GM19463 (cell line): ENCODE measurements at regions not wholly inside any gene's neighbourhood (a gene's known extent, or its start where the extent isn't known, plus 50 kb on each side); places are given as distances from the start of the nearest gene placed in this dataset.
"Not testable (repeated sequence)": the region's sequence is repeated elsewhere in the genome, so short reads cannot be mapped to it uniquely, and the experiment has no call there.

ENCODE experiments used
- ATAC-seq: cut with Tn5 transposase; IDR thresholded peaks from one replicate; pipeline ENCODE4 v1.9.1; 2021; ENCODE audit warnings: mild to moderate bottlenecking, moderate library complexity; ENCODE audit not compliant: unreplicated experiment

DNA sequence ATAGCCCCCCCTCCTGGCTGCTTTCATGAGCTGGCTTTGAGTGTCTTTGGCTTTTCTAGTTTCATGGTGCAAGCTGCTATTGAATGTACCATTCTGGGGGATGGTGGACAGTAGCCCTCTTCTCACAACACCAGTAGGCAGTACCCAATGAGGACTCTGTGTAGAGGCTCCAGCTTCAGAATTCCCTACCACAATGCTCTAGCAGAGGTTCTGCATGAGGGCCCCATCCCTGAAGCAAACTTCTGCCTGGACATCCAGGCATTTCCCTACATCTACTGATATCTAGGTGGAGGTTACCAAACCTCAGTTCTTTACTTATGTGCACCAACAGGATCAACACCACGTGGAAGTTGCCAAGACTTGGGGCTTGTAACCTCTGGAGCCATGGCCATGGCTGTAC is 1742.9 kb downstream of the SI start:
- ATAC-seq, result no peak

DNA sequence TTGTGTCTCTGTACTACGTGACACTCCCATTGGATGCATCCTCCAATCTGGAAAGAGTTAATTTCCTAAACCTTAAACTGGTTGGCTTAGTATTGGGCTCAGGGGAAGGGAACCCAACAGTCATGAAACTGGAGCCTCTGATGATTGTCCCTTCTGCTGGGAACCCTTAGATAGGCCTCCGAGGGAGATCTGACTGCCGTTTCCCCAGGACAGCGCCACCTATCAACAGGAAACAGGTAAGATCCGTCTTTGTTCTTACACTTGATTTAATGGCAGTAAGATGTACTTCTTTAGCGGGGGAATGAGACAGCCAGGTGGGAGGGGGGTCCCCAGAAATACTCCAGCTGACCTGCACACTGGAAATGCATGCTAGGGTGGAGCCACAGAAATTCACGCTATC is 1749.6 kb downstream of the SI start:
- ATAC-seq, result no peak

DNA sequence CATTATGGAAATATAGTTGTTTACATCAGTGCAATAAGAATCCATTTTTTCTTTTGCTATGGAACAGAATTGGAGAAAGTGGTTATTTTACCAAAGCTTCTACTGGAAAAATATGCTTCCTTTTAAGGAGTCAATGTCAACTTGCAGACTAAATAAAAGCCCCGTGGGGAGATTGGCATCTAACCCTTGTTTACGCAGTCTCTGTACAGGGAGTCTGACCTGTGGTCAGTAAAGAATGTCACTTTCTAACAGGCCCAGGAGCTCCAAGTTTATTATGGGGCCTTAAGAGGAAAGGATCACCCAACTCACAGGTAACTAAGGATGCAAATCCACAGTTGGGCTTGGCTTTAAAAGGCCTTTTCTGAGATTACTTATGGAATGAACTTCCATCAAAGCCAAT is 1751.2 kb downstream of the SI start:
- no peak for ATAC-seq

DNA sequence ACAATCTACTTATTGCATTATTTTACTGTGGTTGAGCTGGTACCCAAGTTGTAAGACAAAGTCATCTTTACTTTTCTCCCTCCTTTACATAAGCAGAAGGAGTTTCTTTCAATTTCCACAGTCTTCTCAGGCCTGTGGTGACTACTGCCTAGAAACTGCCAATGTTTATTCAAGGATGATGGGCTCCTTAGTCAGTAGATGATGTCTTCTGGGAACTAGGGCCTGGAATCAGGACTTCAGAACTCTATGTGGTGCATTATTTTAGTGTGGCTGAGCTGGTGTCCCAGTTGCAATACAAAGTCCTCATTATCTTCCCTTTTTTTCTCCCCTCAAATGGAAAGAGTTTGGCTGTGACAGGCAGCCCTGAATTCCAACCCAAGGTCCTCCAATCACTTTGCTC is 1762.5 kb downstream of the SI start:
- ATAC-seq, result no peak

DNA sequence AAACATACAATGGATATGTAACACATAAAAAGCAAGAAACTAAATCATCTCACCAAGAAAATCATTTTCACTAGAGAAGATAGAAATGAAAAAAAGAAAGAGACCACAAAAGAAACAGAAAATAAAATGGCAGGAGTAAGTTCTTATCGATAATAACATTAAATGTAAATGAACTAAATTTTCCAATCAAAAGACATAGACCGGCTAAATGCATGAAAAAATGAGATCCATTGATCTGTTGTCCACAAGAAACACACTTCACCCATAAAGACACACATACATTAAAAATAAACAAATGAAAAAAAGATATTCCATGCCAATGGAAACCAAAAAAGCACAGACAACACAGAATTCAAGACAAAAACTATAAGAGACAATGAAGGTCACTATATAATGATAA is 1771.9 kb downstream of the SI start:
- no peak for ATAC-seq

DNA sequence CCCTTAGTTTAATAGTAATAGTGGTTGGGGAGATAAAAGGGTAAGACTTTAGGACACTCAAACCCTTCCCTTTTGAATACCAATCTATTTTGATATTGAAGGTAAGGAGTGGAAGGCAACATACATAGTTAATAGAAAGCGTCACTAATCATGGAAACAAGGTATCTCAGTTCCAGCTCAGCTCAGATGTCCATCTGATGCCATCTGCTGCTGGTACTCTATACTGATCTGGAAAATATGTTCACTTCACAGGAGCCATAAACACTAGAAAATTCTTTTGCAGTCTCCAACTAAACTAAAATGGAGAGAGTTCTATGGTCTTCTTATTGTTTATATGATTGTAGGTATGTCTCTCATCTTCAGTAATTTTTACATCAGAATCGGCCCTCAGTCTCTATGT is 1777.1 kb downstream of the OTOL1 start:
- ATAC-seq, result no peak

DNA sequence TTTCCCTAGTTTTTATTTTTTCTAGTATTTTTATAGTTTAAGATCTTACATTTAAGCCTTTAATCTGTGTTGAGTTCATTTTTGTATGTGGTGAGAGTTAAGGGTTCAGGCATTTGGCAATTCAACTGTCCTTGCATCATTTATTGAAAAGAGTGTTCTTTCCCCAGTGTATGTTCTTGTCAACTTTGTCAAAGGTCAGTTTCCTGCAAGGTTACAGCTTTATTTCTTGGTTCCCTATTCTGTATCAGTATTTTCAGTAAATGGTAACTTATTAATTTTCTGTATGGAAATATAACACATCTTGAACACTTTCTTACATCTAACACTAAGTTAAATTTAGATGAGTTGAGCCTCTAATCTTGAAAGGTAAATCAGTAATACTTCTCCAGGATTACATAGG is 1770.1 kb downstream of the OTOL1 start:
- ATAC-seq, result no peak

DNA sequence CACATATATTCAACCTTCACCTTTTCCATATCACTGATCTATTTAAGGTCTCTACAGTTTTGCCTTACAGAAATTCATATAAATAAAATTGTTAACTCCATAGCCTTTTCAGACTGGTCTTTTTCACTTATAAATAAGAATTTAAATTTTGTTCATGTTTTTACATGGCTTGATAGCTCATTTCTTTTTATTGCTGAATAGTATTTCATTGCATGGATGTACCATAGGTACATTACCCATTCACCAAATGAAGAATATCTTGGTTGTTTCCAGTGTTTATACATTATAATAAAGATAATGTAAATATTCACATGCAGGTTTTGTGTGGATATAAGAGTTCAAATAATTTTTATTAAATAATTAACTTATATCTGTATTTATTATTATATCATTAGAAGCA is 1765.0 kb downstream of the OTOL1 start:
- ATAC-seq, result no peak

DNA sequence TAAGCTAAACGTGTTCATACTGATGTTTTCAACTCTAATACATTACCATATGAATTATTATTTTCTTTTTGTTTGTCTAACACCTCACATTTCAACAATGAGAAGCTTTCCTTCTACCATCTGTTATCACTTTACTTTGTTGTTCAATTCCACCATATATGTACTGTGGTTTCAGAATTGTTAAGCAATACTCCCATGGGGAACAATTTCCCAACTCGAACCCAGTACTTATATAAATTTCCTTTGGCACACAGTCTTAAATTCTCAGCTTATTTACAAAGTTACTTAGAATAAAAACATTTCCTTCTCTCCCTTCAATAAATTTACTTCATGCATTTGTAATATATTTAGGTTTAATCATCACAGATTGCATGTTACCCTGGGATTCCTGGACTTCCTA is 1764.4 kb downstream of the OTOL1 start:
- no peak for ATAC-seq

DNA sequence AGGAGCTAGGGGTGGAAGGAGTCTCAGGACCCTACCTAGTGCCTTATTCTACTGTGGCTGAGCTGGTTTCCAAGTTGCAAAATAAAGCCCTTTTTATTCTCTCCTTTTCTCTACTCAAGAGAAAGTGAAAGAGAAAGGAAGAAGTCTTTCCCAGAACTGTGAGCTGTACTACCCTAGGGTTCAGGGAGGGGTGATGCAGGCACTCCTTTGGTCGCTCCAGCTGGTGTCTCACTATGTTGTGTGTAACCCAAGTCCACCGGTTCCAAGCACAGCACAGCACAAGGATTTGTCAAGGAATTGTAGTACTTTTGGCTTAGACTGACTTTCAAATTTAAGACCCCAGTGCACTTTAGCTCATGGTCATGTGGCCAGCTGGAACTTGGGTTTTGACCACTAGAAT is 1721.7 kb downstream of the OTOL1 start:
- no peak for ATAC-seq

DNA sequence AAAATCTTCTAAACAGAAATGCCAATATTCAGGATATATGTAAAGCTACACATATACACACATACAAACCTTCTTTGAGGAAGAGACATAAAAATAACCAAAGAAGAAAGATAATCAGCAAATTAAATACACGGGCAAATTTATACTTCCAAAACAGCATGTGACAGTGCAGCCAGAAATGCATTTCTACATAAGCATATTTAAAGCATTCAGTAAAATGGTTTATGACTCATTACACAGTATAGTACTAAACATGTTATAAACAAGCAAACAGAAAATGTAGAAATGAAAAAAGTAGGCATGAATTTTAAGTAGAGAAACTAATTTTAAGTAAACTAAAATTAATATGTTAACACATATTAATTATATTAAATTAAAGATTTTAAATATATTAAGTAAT is 1717.2 kb downstream of the OTOL1 start:
- no peak for ATAC-seq

DNA sequence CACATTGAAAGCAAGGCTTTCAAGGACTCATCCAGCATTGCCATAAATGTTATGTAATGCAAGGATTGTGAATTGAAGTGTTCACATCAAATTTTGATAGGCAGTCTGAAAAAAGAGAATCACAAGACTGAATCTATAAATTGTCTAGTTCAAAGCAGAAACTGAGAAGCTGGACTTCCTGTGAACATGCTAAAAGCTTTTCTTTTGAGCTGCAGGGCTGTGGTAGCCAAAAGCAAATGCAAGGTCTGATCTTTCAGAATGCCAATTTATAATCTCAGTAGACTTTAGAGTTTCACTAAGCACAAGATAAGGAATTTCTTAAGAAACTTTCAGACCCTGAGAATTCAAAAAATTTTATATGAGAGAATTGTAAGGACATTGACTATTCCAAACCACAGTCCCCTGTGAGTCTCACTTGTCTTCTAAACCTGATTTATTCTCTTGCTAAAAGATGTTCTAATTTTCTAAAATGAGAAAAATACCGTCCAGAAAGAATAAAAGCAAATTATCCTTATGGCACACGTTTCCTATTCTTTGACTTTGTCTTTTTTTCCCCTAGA is 1700.3 kb downstream of the OTOL1 start:
- ATAC-seq, result no peak

DNA sequence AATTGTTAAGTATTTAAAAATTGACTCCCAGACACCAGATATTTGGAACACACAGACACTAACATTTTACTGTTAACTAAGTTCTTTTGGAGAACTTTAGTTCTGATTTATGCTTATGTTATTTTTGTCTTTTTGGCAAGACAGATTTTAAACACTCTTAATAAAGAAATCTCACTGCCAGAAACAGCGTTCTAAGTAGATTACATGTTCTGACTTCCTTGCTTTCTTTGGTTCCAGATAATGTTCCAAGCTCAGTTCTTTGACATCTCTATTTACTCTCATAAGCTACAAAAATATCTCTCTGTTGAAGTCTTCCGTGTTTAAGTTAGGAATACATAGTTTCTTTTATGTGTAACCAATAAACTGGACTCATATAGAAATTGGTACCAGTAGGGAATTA is 1699.6 kb downstream of the OTOL1 start:
- ATAC-seq, result no peak

DNA sequence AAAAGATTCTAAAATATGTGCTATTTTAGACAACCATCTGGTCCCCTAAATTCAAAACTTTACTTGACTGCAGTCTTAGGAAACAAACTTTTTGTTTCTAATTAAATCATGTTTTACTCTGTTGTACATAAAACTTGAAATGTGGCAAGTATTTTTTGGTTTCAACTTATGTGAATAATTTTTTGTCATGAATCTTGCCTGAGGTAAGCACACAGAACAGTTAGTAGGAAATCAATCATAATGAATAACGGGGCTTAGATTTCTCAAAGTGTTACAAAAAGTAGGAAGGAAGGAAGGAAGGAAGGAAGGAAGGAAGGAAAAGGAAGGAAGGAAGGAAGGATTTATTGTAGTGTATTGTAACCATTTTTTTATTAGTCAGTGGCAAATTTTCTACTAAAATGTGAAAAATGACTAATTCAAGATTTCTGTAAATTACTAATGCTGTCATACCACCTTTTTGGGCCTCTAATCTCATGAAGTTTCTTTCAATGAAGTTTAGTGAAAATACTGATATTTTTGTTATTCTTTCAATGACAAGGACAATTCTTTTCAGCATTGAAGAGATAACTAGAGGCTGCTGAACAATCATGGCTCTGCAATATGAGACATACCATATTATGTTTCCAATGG is 1689.2 kb downstream of the OTOL1 start:
- ATAC-seq, result no peak

DNA sequence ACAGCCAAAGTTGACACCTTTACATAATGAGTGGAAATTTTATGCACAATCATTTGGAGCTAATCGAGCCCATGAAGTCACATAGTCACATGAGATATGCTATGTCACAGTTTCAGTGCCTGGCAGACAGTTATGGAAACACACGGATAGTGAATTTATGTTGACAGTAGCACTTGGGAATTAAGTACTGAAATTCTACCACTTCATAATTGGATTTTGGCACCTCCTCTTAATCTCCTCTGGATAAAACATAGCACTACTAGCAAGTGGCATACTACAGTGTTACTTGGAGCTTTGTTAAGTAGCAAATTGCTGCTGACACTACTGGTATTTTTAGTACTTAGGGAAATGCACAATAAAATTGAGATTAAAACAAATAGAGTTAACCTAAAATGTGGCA is 1679.4 kb downstream of the OTOL1 start:
- no peak for ATAC-seq

DNA sequence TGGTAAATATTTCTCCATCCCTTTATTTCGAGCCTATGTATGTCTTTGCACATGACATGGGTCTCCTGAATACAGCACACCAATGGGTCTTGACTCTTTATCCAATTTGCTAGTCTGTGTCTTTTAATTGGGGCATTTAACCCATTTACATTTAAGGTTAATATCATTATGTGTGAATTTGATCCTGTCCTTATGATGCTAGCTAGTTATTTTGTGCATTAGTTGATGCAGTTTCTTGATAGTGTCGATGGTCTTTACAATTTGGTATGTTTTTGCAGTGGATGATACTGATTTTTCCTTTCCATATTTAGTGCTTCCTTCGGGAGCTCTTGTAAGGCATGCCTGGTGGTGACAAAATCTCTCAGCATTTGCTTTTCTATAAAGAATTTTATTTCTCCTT is 1675.9 kb downstream of the OTOL1 start:
- not testable (repeated sequence) for ATAC-seq

DNA sequence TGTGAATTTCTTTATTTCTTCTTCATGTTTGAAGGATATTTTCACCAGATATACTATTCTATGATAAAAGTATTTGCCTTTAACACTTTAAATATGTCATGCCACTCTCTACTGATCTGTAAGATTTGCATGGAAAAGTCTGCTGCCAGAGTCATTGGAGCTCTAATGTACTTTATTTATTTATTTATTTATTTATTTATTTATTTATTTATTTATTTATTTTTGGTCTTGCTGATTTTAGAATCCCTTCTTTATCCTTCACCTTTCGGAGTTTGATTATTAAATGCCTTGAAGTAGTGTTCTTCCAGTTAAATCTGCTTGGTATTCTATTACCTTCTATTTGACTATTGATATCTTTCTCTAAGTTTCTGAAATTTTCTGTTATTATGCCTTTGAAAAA is 1669.6 kb downstream of the OTOL1 start:
- no peak for ATAC-seq

DNA sequence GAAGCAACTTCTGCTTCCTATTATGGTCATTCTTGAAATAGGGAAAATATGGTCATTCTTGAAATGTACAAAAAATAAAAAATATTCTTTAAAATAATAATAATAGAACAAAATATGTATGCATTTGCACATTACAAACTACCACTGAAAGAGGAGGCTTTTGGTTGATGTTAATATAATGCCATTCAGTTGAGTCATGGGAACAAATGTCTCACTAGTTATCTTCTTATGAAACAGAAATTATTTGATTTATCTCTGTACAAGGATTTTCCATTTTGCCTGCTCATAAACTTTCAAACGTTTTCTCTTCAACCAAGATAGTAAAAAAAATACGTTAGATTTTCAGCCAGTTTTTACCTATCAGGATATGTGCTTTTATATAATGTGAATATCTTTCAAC is 1662.7 kb downstream of the OTOL1 start:
- no peak for ATAC-seq

DNA sequence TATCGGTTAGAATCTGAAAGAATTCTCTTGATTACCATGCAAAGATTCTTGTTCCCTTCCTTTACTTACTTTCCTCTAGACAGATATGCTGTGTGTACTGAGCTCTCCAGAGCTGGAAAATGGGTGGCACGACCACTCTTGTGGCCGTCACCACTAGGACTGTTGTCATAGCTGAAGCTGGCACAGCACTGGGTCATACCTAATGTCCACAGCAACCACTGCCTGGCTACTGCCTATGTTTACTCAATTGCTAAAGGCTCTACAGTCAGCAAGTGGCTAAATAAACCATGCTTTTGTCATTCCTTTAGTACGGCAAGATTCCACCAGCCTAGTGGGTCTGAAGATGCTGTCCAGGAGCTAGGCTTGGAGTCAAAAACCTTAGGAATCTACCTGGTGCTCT is 1643.0 kb downstream of the OTOL1 start:
- ATAC-seq, result no peak

DNA sequence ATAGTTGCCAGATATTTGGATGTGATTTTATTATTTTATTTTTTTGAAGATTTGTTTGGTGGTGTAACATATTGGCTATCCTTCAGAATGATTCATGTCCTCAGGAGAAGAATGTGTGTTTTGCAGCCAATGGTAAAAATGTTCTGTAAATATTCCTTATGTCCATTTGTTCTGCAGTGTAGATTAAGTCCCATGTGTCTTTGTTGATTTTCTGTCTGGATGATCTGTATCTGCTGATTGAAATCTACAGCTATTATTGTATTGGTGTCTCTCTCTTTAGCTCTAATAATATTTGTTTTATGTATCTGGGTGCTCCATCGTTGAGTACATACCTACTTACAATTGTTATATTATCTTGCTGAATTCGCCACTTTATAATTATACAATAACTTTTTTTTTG is 1641.7 kb downstream of the OTOL1 start:
- ATAC-seq, result no peak

DNA sequence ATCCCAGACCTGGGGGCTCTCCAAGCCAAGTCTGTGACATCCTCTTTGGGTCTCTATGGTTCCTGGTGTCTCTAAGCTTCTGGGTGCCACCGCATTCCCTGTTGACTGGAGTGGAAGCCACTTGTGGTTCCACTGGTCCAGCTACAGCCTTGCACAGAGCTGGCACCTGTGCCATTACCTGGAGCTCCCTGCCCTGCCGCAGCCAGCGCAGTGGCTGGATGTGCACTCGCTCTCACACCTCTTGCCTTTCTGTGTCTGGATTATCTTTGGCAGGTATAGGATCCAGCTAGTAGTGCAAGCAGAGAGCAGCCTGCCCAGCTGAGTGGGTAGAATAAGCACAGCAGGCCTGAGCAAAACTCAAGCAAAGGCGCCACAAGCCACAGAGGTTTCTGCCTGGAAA is 1635.5 kb downstream of the OTOL1 start:
- ATAC-seq, result no peak

DNA sequence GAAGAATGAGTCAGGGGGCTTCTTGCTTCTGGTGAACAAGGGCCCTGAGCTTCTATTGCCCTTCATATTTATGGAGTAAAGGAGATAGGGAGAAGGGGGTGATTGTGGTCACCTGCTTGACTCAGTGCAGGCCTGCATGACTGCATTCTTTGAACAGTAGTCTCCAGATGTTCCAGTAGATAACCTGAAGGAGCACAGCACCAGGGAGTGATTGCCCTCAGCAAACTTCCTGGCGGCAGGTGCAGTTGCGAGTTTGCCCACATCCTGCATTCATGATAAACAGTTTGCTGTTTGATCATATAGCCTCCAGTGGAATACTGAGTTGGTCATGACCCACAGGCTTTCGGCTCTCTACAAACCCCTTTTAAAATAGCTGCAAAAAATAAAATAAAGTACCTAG is 1632.7 kb downstream of the OTOL1 start:
- no peak for ATAC-seq

DNA sequence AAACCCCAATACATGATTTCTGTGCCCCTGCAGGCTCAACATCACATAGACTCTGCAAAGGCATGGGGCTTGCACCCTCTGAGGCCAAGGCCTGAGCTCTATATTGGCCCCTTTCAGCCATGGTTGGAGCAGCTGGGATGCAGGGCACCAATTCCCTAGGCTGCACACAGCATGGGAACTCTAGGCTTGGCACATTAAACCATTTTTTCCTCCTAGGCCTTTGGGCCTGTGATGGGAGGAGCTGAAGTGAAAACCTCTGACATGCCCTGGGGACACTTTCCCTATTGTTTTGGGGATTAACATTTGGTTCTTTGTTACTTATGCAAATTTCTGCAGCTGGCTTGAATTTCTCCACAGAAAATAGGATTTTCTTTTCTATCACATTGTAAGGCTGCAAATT is 1629.5 kb downstream of the OTOL1 start:
- no peak for ATAC-seq
